ENCODE measurements at regions not wholly inside any gene's neighbourhood (a gene's known extent, or its start where the extent isn't known, plus 50 kb on each side); places are given as distances from the start of the nearest gene placed in this dataset.

- Histone ChIP-seq H3K79me2 (no peaks in the 10 kb centered on the region), H3K36me3 (replicated peaks; ENCODE audit: insufficient read depth, low read depth) (no peaks in the 10 kb centered on the region), H3K4me1 (ENCODE audit: insufficient read depth) (peaks cover 11% of the 10 kb centered on the region), H3K4me2 (no peak overlapping the region), H2AFZ (no peak overlapping the region), H3K4me3 (no peak overlapping the region), H3K27ac (no peak overlapping the region), H3K9me3 (ENCODE audit: low read depth) (no peaks in the 10 kb centered on the region), H4K20me1 (ENCODE audit: insufficient read depth, poor library complexity, severe bottlenecking) (no peaks in the 10 kb centered on the region), H3K9me2 (replicated peaks; ENCODE audit: insufficient read depth) (no peaks in the 10 kb centered on the region), H3K27me3 (no peaks in the 10 kb centered on the region)
- TF ChIP-seq EZH2phosphoT487 (IDR thresholded peaks at IDR 0.05; ENCODE audit: low read depth, severe bottlenecking, unreplicated experiment) (no peak), CTCF (IDR thresholded peaks at IDR 0.05; ENCODE audit: poor library complexity) (no peak), EZH2 (IDR thresholded peaks at IDR 0.05; ENCODE audit: borderline replicate concordance) (no peak)
- whole genome bisulfite sequencing (ENCODE audit: low lambda C conversion rate, missing lambda C conversion rate): 82% methylated on average over 3 of the region's 3 CpGs
- no peak for DNase-seq (ENCODE audit: low spot score)
These were observed 248.4 kb upstream of the TTC29 start for GRCh38 chr4:147194114-147194513.

GRCh38 chr4:147194604-147195003 lies 248.9 kb upstream of the TTC29 start:
- no peaks in the 10 kb centered on the region for H3K36me3 ChIP-seq (replicated peaks; ENCODE audit: insufficient read depth, low read depth)
- H2AFZ ChIP-seq: no peak overlapping the region
- peaks cover 11% of the 10 kb centered on the region for H3K4me1 ChIP-seq (ENCODE audit: insufficient read depth)
- WGBS (ENCODE audit: low lambda C conversion rate, missing lambda C conversion rate): 91% methylated on average over 3 of the region's 3 CpGs
- no peaks in the 10 kb centered on the region for H3K9me3 ChIP-seq (ENCODE audit: low read depth)
- no peaks in the 10 kb centered on the region for H4K20me1 ChIP-seq (ENCODE audit: insufficient read depth, poor library complexity, severe bottlenecking)
- no peaks in the 10 kb centered on the region for H3K9me2 ChIP-seq (replicated peaks; ENCODE audit: insufficient read depth)
- H3K4me3 ChIP-seq: no peak overlapping the region
- no peak overlapping the region for H3K27ac ChIP-seq
- H3K79me2 ChIP-seq: no peaks in the 10 kb centered on the region
- TF ChIP-seq EZH2phosphoT487 (IDR thresholded peaks at IDR 0.05; ENCODE audit: low read depth, severe bottlenecking, unreplicated experiment) (no peak), EZH2 (IDR thresholded peaks at IDR 0.05; ENCODE audit: borderline replicate concordance) (no peak), CTCF (IDR thresholded peaks at IDR 0.05; ENCODE audit: poor library complexity) (no peak)
- DNase-seq (ENCODE audit: low spot score): no peak
- H3K27me3 ChIP-seq: no peaks in the 10 kb centered on the region
- no peak overlapping the region for H3K4me2 ChIP-seq

GRCh38 chr4:147195386-147195785 lies 249.7 kb upstream of the TTC29 start:
- H3K4me2 ChIP-seq: no peak overlapping the region
- H3K4me3 ChIP-seq: no peak overlapping the region
- H2AFZ ChIP-seq: no peak overlapping the region
- no peak for TF ChIP-seq CTCF (IDR thresholded peaks at IDR 0.05; ENCODE audit: poor library complexity)
- no peak for TF ChIP-seq EZH2phosphoT487 (IDR thresholded peaks at IDR 0.05; ENCODE audit: low read depth, severe bottlenecking, unreplicated experiment)
- no peak for TF ChIP-seq EZH2 (IDR thresholded peaks at IDR 0.05; ENCODE audit: borderline replicate concordance)
- no peak overlapping the region for H3K27ac ChIP-seq
- no peaks in the 10 kb centered on the region for H4K20me1 ChIP-seq (ENCODE audit: insufficient read depth, poor library complexity, severe bottlenecking)
- peaks cover 11% of the 10 kb centered on the region for H3K4me1 ChIP-seq (ENCODE audit: insufficient read depth)
- 94% methylated on average over 2 of the region's 2 CpGs for WGBS (ENCODE audit: low lambda C conversion rate, missing lambda C conversion rate)
- H3K9me2 ChIP-seq (replicated peaks; ENCODE audit: insufficient read depth): no peaks in the 10 kb centered on the region
- no peaks in the 10 kb centered on the region for H3K36me3 ChIP-seq (replicated peaks; ENCODE audit: insufficient read depth, low read depth)
- no peaks in the 10 kb centered on the region for H3K9me3 ChIP-seq (ENCODE audit: low read depth)
- H3K27me3 ChIP-seq: no peaks in the 10 kb centered on the region
- no peaks in the 10 kb centered on the region for H3K79me2 ChIP-seq
- no peak for DNase-seq (ENCODE audit: low spot score)
